HG03103 (cell line): ENCODE measurements at regions not wholly inside any gene's neighbourhood (a gene's known extent, or its start where the extent isn't known, plus 50 kb on each side); places are given as distances from the start of the nearest gene placed in this dataset.

Experiments used
- ATAC-seq: cut with Tn5 transposase; IDR thresholded peaks from one replicate; pipeline ENCODE4 v1.9.1; 2021; ENCODE audit warnings: low read depth; ENCODE audit not compliant: unreplicated experiment

DNA sequence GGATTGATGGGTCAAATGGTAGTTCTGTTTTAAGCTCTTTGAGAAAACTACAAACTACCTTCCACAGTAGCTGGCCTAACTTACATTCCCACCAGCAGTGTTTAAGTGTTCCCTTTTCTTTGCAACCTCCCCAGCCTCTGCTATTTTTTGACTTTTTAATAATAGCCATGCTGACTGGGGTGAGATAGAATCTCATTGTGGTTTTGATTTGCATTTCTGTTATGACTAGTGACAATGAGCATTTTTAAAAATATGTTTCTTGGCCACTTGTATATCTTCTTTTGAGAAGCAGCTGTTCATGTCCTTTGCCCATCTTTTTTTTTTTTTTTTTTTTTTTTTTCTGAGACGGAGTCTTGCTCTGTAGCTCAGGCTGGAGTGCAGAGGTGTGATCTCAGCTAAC lies 155.2 kb upstream of the BMPER start:
- ATAC-seq: peak; percentile 63

DNA sequence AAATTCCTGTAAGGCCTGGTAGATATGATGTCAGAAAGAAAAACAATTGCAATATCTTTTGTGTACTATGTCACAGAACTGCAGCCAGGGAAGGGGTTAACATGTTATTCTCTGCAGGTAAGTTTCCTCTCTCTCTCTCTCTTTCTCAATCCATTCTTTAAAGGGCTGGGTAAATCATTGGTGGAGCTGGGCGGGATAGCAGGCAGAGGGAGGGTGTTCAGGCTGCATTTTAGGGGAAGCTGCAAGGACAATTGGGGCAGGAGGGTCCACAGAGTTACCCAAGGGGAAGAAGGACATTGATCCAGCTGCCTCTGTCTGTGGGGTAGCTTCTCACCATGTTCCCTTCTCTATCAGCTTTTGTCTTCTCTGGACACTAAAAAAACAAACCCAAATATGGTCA lies 153.9 kb upstream of the BMPER start:
- no peak for ATAC-seq

DNA sequence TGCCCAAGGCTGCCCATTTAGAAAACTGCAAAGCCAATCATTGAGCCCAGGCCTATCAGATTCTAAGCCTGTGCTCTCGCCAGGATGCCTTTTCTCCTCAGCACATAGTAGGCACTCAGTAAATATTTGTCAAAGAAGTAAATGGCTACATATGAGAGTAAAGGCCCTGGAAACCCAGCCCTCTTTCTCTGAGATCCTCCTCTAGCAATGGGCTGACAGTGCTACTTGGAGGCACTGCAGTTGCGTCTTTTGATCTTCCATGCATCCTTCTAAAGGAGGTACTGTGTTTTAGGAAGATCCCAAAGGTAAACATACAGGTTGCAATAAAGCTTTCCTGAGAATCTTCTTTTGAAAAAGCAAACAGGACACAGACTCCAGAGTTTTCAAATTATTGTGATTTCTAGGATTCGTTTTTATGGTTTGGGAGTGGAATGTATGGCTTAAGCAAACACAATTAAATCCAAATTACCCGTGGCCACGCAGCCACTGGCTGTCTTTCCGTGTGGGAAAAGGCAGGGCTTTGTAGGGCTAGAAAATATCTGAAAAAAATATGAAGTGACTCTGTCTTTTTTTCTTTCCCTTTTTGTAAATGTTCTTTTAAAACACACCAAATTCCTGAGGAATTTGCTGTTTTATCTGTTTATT lies 151.3 kb upstream of the BMPER start:
- no peak for ATAC-seq

DNA sequence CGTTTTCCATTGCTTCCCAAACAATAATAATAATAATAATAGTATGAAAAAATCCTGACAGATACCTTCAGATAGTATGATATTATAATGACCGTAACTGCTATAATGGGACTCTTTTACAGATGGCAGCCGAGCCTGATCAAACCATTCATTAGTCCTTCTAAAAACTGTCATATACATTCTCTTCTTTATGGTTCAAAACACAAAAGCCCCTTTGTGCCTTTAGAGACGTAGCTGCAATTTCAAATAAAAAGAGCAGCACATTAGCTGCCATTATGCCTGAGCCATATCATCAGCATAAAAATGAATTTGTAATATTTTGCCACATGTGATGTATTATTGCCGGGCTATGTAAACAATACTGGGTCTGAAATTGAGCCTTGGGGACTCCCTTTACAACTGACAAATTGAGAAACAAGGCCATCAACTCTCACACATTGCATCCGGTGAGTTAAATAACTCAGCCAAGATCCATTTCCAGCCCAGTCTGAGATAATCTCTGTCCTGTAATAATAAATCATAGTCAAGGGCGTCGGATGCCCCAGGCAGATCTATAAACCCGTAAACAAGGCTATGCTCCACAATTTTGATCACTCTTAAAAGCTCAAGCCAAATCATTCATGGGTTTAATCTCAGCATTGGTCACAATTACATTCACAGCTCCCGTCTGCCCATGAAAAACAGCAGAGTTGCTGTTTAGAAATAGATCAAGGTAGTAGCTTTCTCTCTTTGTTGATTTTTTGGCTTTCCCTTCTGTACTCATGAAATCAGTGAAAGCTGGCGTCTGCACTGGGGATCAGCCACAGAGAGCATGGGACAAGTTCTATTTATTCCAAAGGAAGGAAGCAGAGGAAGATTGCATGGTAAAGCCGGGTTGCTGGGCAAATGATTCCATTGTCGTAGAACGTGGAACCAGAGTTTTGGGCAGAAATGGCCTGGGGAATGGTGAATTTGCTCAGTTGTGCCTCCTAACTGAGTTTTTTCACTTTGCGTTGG lies 150.1 kb upstream of the BMPER start:
- no peak for ATAC-seq

GRCh38 chr7:33757050-33757449 lies 148.3 kb upstream of the BMPER start:
- ATAC-seq: no peak

- no peak for ATAC-seq
Measured at GRCh38 chr7:33757563-33758165, 147.7 kb upstream of the BMPER start.

- no peak for ATAC-seq
Measured at GRCh38 chr7:33760146-33760545, 145.2 kb upstream of the BMPER start.

DNA sequence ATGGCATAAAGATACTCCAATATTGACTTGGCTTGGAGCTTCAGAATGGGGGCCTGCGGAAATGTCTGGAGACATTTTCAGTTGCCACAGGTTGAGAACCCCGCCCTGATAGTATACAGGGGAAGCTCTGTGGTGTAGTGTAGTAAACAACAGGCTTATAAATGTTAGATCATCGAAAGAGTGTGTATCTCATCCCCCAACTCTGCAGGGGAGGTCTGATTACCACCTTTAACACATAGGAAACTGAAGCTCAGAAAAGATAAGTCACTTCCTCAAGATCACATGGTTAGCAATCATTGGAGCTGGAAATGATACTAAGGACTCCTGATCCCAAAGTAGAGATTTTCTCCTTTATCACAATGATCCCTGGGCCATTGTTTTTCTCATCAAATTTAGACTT lies 144.5 kb upstream of the BMPER start:
- no peak for ATAC-seq

- no peak for ATAC-seq
Measured at GRCh38 chr7:33761449-33762080, 143.8 kb upstream of the BMPER start.

GRCh38 chr7:33762151-33762910 lies 143.0 kb upstream of the BMPER start:
- no peak for ATAC-seq

DNA sequence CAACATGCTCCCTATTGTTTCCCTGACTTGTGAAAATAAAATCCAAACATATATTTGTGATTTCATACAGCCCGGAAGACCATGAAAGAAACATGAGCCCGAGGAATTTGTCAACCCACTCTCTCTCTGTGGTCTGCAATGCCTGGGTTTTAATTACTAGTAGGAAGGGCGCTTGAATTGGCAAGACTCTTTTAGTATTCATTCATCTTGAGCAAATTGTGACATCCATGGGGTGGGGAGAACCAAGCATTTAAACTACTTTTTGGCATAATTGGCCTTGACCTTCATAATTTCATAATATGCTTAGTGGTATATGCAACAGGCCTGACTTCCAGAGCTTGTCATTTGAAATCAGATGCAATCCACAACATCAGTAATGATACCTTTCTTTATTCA lies 142.4 kb upstream of the BMPER start:
- no peak for ATAC-seq

- ATAC-seq: no peak
Measured at GRCh38 chr7:33764752-33765451, 140.4 kb upstream of the BMPER start.

DNA sequence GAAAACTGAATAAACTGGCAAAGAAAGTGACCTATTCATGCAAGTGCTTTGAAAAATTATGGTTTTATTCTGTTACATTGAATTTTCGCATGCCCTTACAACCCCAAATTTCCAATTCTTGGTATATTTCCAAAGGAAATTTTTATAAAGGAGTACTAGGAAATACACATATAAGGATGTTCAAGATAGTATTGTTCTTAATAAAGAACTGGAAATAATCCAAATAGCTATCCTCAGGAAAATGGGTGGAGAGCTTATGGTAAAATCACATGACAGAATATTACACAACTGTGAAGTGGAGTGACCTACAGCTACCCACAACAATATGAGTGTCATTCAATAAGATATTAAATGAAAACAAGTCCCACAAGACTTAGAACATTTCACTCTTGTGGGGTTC lies 138.9 kb upstream of the BMPER start:
- ATAC-seq: no peak

DNA sequence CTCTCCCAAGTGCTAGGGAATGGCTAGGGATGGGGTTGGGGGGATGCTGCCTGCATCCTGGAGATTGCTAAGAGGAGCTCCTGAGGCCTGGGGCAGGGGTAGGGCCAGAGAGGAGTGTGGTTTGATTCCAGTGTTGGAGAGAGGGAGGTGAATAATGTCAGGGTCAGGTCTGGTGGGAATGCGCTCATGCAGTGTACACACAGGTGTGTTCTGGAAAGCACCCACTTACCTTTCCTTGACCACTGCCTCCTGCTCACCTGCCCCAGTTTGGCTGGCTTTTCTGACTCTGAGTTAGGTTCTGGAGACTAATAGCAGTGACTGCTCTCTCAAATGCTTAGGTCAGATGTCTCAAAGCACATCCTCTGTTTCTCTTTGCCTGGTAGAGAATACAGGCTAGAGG lies 135.4 kb upstream of the BMPER start:
- ATAC-seq: no peak

DNA sequence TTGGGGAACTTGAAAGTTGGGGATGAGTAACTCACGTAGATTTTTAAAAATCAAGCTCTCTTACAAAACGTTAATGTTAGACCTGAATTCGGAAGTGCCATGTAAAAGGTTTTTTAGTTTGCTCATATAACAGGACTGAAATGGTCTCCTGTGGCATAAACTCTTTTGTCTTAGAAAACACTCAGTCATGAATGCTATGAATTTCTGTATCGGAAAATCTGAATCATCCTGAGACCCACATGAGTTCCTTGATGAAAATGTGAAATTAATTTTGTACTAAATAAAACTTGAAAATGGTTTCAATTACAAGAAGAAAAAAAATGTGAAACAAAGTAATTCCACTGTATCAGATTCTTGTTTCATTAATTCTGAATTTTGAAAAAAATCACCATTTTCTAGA lies 134.8 kb upstream of the BMPER start:
- no peak for ATAC-seq

GRCh38 chr7:33771422-33771821 lies 133.9 kb upstream of the BMPER start:
- no peak for ATAC-seq

DNA sequence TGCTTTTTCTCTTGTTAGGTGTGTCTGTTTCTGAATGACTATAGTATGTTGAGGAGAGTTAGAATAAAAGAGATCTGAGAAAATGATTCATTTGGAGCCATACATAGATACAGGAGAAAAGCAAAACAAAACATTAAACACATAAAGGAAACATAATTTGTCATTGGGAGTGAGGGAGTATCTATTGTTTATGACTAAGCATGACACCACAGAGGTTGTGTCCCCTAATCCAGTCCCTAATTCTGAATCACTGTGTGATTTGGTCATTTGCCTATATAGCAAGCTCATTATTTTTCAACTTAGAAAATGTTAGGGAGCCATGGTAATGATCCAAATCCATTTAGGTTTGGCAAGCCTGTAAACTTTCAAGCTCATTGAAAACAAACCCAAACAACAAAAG lies 132.3 kb upstream of the BMPER start:
- ATAC-seq: no peak

DNA sequence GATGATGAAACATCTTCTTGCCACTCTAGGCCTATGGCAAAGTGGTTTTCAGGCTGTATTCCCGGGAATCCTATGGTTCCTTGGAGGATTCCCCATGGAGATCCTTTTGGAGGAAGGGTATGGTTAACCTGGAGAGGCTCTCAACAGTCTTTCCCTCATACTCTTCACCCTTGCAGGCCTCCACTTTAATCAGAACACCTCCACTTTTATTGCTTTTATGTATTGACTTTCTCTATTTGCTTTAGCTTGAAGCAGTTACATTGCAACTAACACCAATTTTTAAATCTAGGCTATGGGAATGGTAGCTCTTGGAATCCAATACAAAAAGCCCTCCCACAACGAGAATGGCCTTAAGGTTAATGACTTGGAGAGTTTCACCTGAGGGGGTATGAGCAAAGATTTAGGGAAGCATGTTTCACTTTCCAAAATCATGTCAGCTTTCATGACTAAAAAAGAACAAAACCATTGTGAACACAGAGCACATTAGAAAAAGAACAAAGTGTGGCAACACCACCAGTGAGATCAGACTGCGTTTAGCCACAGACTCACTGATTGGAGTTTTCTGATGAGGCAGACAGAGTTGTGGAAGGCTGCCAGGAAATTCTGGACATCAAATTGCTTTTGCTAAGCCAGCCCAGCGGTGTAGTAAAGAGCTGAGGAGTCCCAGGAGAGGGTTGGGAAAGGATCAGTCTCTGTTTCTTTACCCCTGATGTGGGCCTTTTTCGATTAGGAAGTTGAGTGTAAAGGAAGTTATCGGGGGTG lies 130.4 kb upstream of the BMPER start:
- no peak for ATAC-seq

DNA sequence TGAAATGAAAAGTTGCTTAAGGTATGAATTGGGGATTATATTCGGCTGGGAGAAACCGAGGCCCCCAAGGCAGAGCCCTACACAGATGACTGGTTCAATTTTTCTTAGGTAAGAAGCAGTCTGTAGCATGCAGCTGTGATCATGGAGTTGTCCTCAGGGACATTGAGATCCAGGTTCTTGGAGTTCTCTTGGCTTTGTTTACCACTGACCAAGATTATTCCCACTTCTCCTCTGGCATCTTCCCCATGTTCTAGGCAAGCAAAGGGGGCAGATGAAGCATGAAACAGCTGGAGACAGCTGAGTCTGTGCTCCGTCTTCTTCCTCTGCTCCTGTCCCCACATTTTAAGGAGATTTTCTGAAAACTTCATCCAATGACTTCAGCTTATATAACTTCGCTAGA lies 129.5 kb upstream of the BMPER start:
- no peak for ATAC-seq
